Mesenchymal stem cell (in vitro differentiated cells and primary cell): ENCODE measurements at regions not wholly inside any gene's neighbourhood (a gene's known extent, or its start where the extent isn't known, plus 50 kb on each side); places are given as distances from the start of the nearest gene placed in this dataset.

Source experiments
- DNase-seq: peaks from one replicate; pipeline ENCODE4 v3.0.0-alpha.2; 2013
- H2AFZ ChIP-seq: one replicate; pipeline ENCODE4 v1.6.1; 2013; ENCODE audit warnings: low read depth, mild to moderate bottlenecking, control low read depth, inconsistent platforms, low read length, moderate library complexity
- H2AK5ac ChIP-seq: 2 replicates; pipeline ENCODE4 v1.6.1; 2013; ENCODE audit warnings: low read length, moderate library complexity, mild to moderate bottlenecking, inconsistent platforms; ENCODE audit not compliant: severe bottlenecking
- H2BK120ac ChIP-seq: one replicate; pipeline ENCODE4 v1.6.1; 2013; ENCODE audit warnings: low read depth, mild to moderate bottlenecking, inconsistent platforms, low read length, moderate library complexity
- H2BK12ac ChIP-seq, 2 experiments: one replicate each; pipeline ENCODE4 v1.6.1; 2013; ENCODE audit warnings: inconsistent platforms in 2 of 2, low read length in 2 of 2, mild to moderate bottlenecking in 2 of 2, moderate library complexity in 2 of 2, control low read depth in 1 of 2
- H2BK15ac ChIP-seq: one replicate; pipeline ENCODE4 v1.6.1; 2013; ENCODE audit warnings: mild to moderate bottlenecking, low read depth, inconsistent platforms; ENCODE audit not compliant: poor library complexity, severe bottlenecking
- H2BK5ac ChIP-seq: 2 replicates; pipeline ENCODE4 v1.6.1; 2013; ENCODE audit warnings: low read depth, mild to moderate bottlenecking, low read length, control low read depth, inconsistent platforms; ENCODE audit not compliant: poor library complexity, severe bottlenecking
- H3K14ac ChIP-seq, 2 experiments: one replicate each; pipeline ENCODE4 v1.6.1; 2013; ENCODE audit warnings: inconsistent platforms in 2 of 2, low read length in 2 of 2, control low read depth in 1 of 2, mild to moderate bottlenecking in 1 of 2, moderate library complexity in 1 of 2
- H3K18ac ChIP-seq, 2 experiments: one replicate each; pipeline ENCODE4 v1.6.1; 2013; ENCODE audit warnings: inconsistent platforms in 2 of 2, low read length in 2 of 2, control low read depth in 1 of 2, low read depth in 1 of 2, mild to moderate bottlenecking in 1 of 2
- H3K23ac ChIP-seq, 2 experiments: one replicate each; pipeline ENCODE4 v1.6.1; 2013; ENCODE audit warnings: inconsistent platforms in 2 of 2, low read length in 2 of 2, mild to moderate bottlenecking in 2 of 2, moderate library complexity in 2 of 2, control low read depth in 1 of 2
- H3K27ac ChIP-seq: 2 replicates; pipeline ENCODE4 v1.5.1; 2013; ENCODE audit warnings: mild to moderate bottlenecking, moderate library complexity, low read length, control low read depth, inconsistent platforms; ENCODE audit not compliant: poor library complexity, severe bottlenecking
- H3K27me3 ChIP-seq, 2 experiments: 2 replicates each; pipeline versions ENCODE4 v1.6.1 to v1.7.0; 2013; ENCODE audit warnings: low read length in 2 of 2, mild to moderate bottlenecking in 2 of 2, moderate library complexity in 2 of 2, control low read depth in 1 of 2, inconsistent platforms in 1 of 2; ENCODE audit not compliant: control insufficient read depth in 1 of 2, insufficient read depth in 1 of 2
- H3K36me3 ChIP-seq, 2 experiments: 2 replicates each; pipeline versions ENCODE4 v1.6.1 to v1.7.0; 2013; ENCODE audit warnings: low read length in 2 of 2, control low read depth in 1 of 2, inconsistent platforms in 1 of 2, low read depth in 1 of 2, mild to moderate bottlenecking in 1 of 2; ENCODE audit not compliant: insufficient read depth in 2 of 2, control insufficient read depth in 1 of 2
- H3K4ac ChIP-seq, 2 experiments: one replicate each; pipeline ENCODE4 v1.6.1; 2013; ENCODE audit warnings: inconsistent platforms in 2 of 2, low read length in 2 of 2, mild to moderate bottlenecking in 2 of 2, moderate library complexity in 2 of 2, control low read depth in 1 of 2, low read depth in 1 of 2
- H3K4me1 ChIP-seq: 2 replicates; pipeline ENCODE4 v1.6.1; 2013; ENCODE audit warnings: low read depth, low read length, control low read depth; ENCODE audit not compliant: control insufficient read depth, insufficient read depth
- H3K4me2 ChIP-seq: 2 replicates; pipeline ENCODE4 v1.6.1; 2013; ENCODE audit warnings: low read length, mild to moderate bottlenecking, inconsistent platforms; ENCODE audit not compliant: poor library complexity, severe bottlenecking
- H3K4me3 ChIP-seq, 2 experiments: 2 replicates each; pipeline versions ENCODE4 v1.5.1 to v1.7.0; 2013; ENCODE audit warnings: low read length in 2 of 2, mild to moderate bottlenecking in 2 of 2, control low read depth in 1 of 2, low read depth in 1 of 2; ENCODE audit not compliant: insufficient read depth in 1 of 2
- H3K79me1 ChIP-seq: replicated peaks from 2 replicates; pipeline ENCODE4 v1.6.1; 2013; ENCODE audit warnings: mild to moderate bottlenecking, control low read depth, low read length, inconsistent platforms; ENCODE audit not compliant: poor library complexity, severe bottlenecking
- H3K9ac ChIP-seq: 2 replicates; pipeline ENCODE4 v1.7.0; 2013; ENCODE audit warnings: mild to moderate bottlenecking, low read length, moderate library complexity
- H3K9me3 ChIP-seq: 2 replicates; pipeline ENCODE4 v1.7.0; 2013; ENCODE audit warnings: mild to moderate bottlenecking, low read length; ENCODE audit not compliant: control insufficient read depth
- H4K8ac ChIP-seq: one replicate; pipeline ENCODE4 v1.6.1; 2013; ENCODE audit warnings: inconsistent platforms, mild to moderate bottlenecking, low read length, moderate library complexity
- H4K91ac ChIP-seq: one replicate; pipeline ENCODE4 v1.6.1; 2013; ENCODE audit warnings: mild to moderate bottlenecking, low read length, inconsistent platforms
- WGBS: methylation state at CpG from one replicate; pipeline ENCODE4 v1.1.7; 2013; ENCODE audit warnings: mixed read lengths; 5-methylcytosine and 5-hydroxymethylcytosine counted together

DNA sequence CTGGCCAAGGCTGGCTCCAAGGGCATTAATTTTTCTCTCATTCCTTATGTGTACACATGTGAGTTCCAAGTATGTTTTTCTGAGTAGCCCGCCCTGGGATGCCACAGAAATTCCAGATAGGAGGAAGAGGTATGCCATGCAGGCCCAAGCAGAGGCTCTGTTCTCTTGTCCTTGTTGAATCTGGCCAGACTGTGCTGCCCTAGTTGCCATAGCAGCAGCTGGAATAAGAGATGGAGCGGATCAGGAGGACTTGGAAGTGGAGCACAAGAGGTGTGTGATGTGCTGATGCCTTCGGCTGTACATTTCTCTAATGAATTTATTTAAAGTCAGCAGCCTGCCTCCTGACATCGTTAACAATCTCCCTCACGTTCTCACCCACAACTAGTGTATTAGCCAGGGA is 235.6 kb upstream of the RPS23 start:
- WGBS = 86% methylated on average over 3 of the region's 5 CpGs
- Histone ChIP-seq H3K27me3 (no peaks in the 10 kb centered on the region), H3K9ac (no peak overlapping the region)

DNA sequence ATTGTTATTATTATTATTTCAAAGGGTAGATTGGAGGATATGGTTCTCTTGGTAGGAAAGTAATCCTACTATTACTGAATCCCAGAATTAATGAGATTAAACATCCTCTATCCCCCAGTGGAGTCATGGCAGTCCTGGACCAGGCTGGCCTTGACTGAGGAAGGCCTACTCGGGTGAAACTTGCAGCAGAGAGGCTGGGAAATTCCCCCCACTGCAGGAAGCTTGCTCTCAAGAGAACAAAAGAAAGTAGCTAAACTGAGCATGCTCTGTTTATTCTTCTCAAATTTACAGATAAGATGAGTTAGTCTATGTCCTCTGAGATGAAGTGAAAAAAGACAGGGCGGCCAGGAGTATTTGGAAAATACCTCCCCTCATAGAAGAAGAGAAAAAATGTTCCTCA is 233.9 kb upstream of the RPS23 start:
- no peak for DNase-seq
- Histone ChIP-seq H3K4ac (no peak overlapping the region), H2AFZ (no peak overlapping the region), H3K79me1 (no peaks in the 10 kb centered on the region), H3K9me3 (no peaks in the 10 kb centered on the region), H3K9ac (no peak overlapping the region), H2BK15ac (no peak overlapping the region), H3K14ac (no peak overlapping the region), H2BK5ac (no peak overlapping the region), H3K27ac (no peak overlapping the region), H2AK5ac (no peak overlapping the region), H3K18ac (no peak overlapping the region), H3K4me3 (no peak overlapping the region), H2BK120ac (no peak overlapping the region), H4K91ac (no peak overlapping the region), H3K27me3 (no peaks in the 10 kb centered on the region), H3K23ac (no peak overlapping the region), H3K36me3 (no peaks in the 10 kb centered on the region), H3K4me1 (no peaks in the 10 kb centered on the region), H4K8ac (no peak overlapping the region), H2BK12ac (no peak overlapping the region), H3K4me2 (no peak overlapping the region)
- WGBS = 50% methylated on average over 1 of the region's 2 CpGs

More for the DNA sequence above, 235.6 kb upstream of the RPS23 start:
- no peaks in the 10 kb centered on the region for H3K79me1 ChIP-seq
- no peak overlapping the region for H3K18ac ChIP-seq
- H3K27ac ChIP-seq = no peak overlapping the region
- no peak overlapping the region for H2AK5ac ChIP-seq
- no peak overlapping the region for H3K14ac ChIP-seq
- H2AFZ ChIP-seq = no peak overlapping the region
- no peak overlapping the region for H3K4me3 ChIP-seq
- no peak overlapping the region for H3K4me2 ChIP-seq
- no peak overlapping the region for H3K23ac ChIP-seq
- H2BK5ac ChIP-seq = no peak overlapping the region
- H3K4me1 ChIP-seq = no peaks in the 10 kb centered on the region
- no peak overlapping the region for H4K91ac ChIP-seq
- no peak overlapping the region for H4K8ac ChIP-seq
- no peaks in the 10 kb centered on the region for H3K36me3 ChIP-seq
- no peak overlapping the region for H3K4ac ChIP-seq
- no peak for DNase-seq
- no peak overlapping the region for H2BK12ac ChIP-seq
- no peak overlapping the region for H2BK120ac ChIP-seq
- H2BK15ac ChIP-seq = no peak overlapping the region
- H3K9me3 ChIP-seq = no peaks in the 10 kb centered on the region

DNA sequence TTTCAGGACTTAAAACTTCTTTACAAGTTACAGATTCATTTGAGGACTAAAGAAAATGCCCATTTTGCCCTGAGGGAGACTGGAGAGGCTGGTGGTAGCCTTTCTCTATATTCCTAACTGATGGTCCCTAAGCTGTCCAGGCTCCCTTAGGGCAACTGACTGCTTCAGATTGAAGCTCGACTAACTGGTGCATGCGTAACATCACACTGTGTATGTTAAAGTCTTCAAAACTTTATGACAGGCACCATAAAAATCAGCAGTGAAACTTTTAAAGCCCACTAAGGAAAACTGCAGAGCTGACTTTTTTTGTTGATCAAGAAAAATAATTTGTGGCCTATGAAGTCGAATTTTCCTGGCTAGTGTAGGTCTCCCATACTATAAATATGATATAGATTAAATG is 233.0 kb upstream of the RPS23 start:
- Histone ChIP-seq H2BK12ac (no peak overlapping the region), H3K27me3 (peaks cover 0 to 3% of the 10 kb centered on the region in 2 experiments), H4K8ac (no peak overlapping the region), H3K9me3 (peaks cover 6% of the 10 kb centered on the region), H2BK15ac (no peak overlapping the region), H3K36me3 (no peaks in the 10 kb centered on the region), H2BK5ac (no peak overlapping the region), H3K18ac (no peak overlapping the region), H3K9ac (no peak overlapping the region), H3K23ac (no peak overlapping the region), H3K79me1 (no peaks in the 10 kb centered on the region), H3K14ac (no peak overlapping the region), H3K4ac (no peak overlapping the region), H2AFZ (no peak overlapping the region), H2AK5ac (no peak overlapping the region), H3K4me2 (no peak overlapping the region), H4K91ac (no peak overlapping the region), H2BK120ac (no peak overlapping the region), H3K4me1 (no peaks in the 10 kb centered on the region), H3K27ac (no peak overlapping the region), H3K4me3 (no peak overlapping the region)
- DNase-seq = no peak
- WGBS = 56% methylated on average over 2 of the region's 3 CpGs

DNA sequence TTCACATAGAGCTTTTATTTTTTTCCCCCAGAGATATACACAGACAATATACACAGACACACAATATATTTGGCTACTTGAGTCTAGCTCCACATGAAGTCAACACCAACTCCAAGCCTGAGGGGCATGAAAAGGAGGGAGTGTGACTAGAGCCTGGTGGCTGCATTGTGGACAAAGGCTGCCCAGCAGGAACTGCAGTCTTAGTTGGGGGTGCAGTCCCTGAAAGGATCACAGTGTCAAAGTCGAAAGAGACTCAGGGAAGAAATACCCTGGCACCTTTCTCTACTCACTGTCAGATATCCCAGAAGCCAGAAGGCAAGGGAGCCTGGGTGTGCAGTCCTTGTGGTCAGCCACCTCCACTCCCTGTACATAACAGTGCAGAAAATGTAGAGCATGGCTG is 231.6 kb upstream of the RPS23 start:
- no peak overlapping the region for H3K27ac ChIP-seq
- DNase-seq = no peak
- H2AK5ac ChIP-seq = no peak overlapping the region
- H3K79me1 ChIP-seq = no peaks in the 10 kb centered on the region
- H3K4me2 ChIP-seq = no peak overlapping the region
- no peak overlapping the region for H3K18ac ChIP-seq
- no peaks in the 10 kb centered on the region for H3K36me3 ChIP-seq
- H3K9ac ChIP-seq = no peak overlapping the region
- H2BK12ac ChIP-seq = no peak overlapping the region
- H3K27me3 ChIP-seq = peaks cover 0 to 3% of the 10 kb centered on the region in 2 experiments
- H3K14ac ChIP-seq = no peak overlapping the region
- H3K4me1 ChIP-seq = no peaks in the 10 kb centered on the region
- no peak overlapping the region for H2BK5ac ChIP-seq
- no peak overlapping the region for H4K8ac ChIP-seq
- no peak overlapping the region for H3K4me3 ChIP-seq
- no peak overlapping the region for H2BK15ac ChIP-seq
- H3K23ac ChIP-seq = no peak overlapping the region
- no peak overlapping the region for H4K91ac ChIP-seq
- peaks cover 6% of the 10 kb centered on the region for H3K9me3 ChIP-seq
- no peak overlapping the region for H2AFZ ChIP-seq
- no peak overlapping the region for H2BK120ac ChIP-seq
- no peak overlapping the region for H3K4ac ChIP-seq
- WGBS = no CpG with 5 or more reads among the region's 1 CpG
